GM12878 (cell line): ENCODE measurements at regions not wholly inside any gene's neighbourhood (a gene's known extent, or its start where the extent isn't known, plus 50 kb on each side); places are given as distances from the start of the nearest gene placed in this dataset.

ENCODE experiments used
- CHD2 ChIP-seq: IDR thresholded peaks from 2 replicates; pipeline ENCODE4 v1.6.1; 2011; ENCODE audit warnings: low read depth, low read length, improper control_type of control experiment, borderline replicate concordance
- CTCF ChIP-seq, 3 experiments: IDR thresholded peaks in 2 of 3; conservative IDR thresholded peaks in 1 of 3; 2 replicates each; pipeline ENCODE4 v1.5.1; 2011; ENCODE audit warnings: low read depth in 3 of 3, low read length in 3 of 3, mild to moderate bottlenecking in 3 of 3, control low read depth in 2 of 3, moderate library complexity in 2 of 3, inconsistent platforms in 1 of 3, mixed read lengths in 1 of 3; ENCODE audit not compliant: control insufficient read depth in 2 of 3, insufficient read depth in 1 of 3; ENCODE audit errors: extremely low read depth in 1 of 3
- POLR2A ChIP-seq: IDR thresholded peaks from 2 replicates; pipeline ENCODE4 v1.6.1; 2011; ENCODE audit warnings: low read depth, mild to moderate bottlenecking, low read length
- POLR2AphosphoS5 ChIP-seq: IDR thresholded peaks from 2 replicates; pipeline ENCODE4 v1.6.1; 2011; ENCODE audit warnings: mild to moderate bottlenecking, low read length, inconsistent platforms

DNA sequence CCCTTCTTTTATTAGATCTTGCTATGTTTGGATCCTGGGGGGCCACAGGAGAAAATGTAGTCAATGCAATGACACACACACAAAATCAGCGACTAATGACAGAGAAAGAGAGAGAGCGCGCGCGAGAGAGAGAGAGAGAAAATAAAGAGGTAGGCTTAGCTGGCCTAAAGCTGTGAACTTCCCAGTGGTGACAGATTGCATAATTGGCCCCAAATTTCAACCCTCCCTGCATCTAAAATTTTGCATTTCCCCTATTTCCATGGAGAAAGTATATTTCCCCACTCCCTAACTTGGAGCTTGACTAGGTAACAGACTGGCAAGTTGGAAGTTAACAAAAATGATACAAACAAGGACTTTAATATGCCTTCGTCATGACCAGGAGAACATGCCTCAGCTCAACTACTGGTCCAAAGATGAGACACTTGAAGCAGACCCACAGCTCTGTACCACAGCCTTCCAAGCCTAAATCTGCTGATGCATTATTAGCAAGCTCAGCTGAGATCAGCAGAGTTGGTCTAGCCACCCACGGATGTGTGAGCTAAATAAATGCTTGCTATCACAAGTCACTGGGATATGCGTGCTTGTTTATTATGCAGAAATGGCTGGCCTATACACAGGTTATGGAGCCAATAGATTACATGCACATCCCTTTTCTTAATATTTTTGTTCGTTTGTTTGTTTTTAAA, 118.1 kb upstream of the PRDM1 start:
- TF ChIP-seq POLR2AphosphoS5 (no peak), CTCF (IDR thresholded peaks at IDR 0.05 in 2 of 3, conservative IDR thresholded peaks at IDR 0.05 in 1 of 3; ENCODE audit: control insufficient read depth in 2 of 3, extremely low read depth in 1 of 3, insufficient read depth in 1 of 3, low read depth in 3 of 3, low read length in 3 of 3) (no peak), POLR2A (no peak), CHD2 (no peak)
